ENCODE measurements at regions not wholly inside any gene's neighbourhood (a gene's known extent, or its start where the extent isn't known, plus 50 kb on each side); places are given as distances from the start of the nearest gene placed in this dataset.

DNA sequence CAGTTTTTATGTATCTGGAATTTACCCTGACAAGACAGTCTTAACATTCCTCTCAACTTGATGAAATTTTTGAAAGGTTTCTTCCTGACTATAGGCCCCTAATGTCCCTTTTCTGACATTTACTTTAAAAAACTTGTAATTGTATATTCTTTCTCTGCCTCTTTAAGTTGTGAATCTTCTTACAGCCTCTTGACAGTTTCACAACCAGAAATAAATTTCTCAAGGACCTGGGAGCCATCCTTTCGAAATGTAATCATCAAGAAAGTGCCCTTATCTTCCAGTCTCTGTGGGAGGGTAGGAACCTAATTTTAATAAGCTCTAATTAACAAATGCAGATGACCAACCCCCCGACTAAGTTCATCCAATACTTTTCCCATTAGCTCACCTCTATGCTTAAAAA lies 403.6 kb upstream of the GJE1 start:
- no peaks in the 10 kb centered on the region for H3K36me3 Mint-ChIP-seq
- H3K27me3 Mint-ChIP-seq, result no peaks in the 10 kb centered on the region
- H3K4me1 Mint-ChIP-seq, result peaks cover 3% of the 10 kb centered on the region
- DNase-seq, result no peak
- H3K4me3 Mint-ChIP-seq, result no peak overlapping the region
- no peak overlapping the region for H3K27ac Mint-ChIP-seq
- H3K9me3 Mint-ChIP-seq, result no peaks in the 10 kb centered on the region

DNA sequence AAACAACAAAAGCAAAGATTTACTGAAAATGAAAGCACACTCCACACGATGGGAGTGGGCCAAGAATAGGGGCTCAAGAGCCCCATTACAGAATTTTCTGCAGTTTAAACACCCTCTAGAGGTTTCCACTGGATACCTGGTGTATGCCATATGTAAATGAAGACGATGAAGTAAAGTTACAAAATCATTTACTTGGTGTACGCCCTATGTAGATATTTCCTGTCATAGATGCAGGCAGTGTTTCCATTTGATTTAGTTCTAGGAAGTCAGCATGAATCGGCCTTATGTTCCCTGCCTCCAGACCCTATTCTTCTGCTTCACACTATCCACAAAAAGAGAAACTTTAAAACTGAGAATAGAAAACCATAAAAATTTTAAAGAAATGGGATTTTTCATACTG lies 404.4 kb upstream of the GJE1 start:
- no peak for DNase-seq
- Mint-ChIP-seq H3K4me1 (peaks cover 3% of the 10 kb centered on the region), H3K27me3 (no peaks in the 10 kb centered on the region), H3K4me3 (no peak overlapping the region), H3K9me3 (no peaks in the 10 kb centered on the region), H3K27ac (no peak overlapping the region), H3K36me3 (no peaks in the 10 kb centered on the region)

DNA sequence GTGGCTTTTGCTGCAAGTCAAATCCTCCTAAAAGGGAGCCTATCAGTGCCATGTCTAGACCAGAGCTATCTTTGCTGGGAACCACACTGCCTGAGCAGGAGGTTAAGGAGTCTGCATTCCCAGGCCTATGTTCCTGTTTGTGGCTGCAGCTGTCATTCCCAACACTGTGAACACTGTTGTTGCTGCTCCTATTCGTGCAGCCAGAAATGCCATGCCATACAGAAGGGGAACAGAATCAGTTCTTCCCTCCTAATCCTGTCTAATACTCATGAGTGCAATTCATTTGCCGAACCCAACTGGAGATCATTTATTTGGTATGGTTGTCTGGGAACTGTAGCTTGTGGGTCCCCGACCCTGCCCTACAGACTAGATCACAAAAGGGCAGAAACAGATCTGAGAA lies 406.5 kb upstream of the GJE1 start:
- Mint-ChIP-seq H3K27ac (no peak overlapping the region), H3K36me3 (no peaks in the 10 kb centered on the region), H3K9me3 (no peaks in the 10 kb centered on the region), H3K4me3 (no peak overlapping the region), H3K4me1 (peaks cover 3% of the 10 kb centered on the region), H3K27me3 (no peaks in the 10 kb centered on the region)
- no peak for DNase-seq

DNA sequence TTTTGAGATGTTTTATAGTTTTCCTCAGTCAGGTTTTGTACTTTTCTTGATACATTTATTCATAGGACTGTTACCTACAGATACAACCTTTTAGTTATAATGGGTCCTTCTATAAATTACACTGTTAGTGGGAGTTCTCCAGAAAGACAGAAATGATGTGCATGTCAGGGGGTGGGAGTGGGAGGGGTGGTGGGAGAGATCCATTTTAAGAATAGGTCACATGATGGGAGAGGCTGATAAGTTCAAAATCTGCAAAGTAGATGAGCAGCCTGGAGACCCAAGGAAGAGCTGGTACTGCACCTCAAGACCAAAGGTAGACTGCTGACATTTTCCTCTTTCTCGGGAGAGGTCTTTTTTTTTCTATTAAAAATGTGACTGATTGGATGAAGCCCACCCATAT lies 408.0 kb upstream of the GJE1 start:
- Mint-ChIP-seq H3K36me3 (no peaks in the 10 kb centered on the region), H3K9me3 (no peaks in the 10 kb centered on the region), H3K27ac (no peak overlapping the region), H3K27me3 (no peaks in the 10 kb centered on the region), H3K4me1 (peaks cover 3% of the 10 kb centered on the region), H3K4me3 (no peak overlapping the region)
- DNase-seq, result no peak

DNA sequence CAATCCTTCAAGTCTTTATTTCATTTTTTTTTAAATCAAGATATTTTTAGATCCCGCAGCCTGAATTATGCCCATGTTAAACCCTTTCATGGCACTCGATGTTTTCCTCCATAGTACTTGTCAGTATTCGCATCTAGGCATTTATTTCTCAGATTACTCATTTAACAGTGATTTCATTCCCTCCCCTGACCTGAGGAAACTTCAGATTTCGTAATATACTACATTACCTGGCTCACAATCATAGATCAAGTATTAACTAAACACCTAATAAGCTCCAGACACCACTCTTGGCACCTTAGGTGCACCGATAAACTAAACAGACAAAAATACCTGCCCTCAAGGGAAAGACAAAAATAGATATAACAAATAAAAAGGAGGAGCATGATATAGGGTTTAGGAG lies 413.2 kb upstream of the GJE1 start:
- H3K9me3 Mint-ChIP-seq, result no peaks in the 10 kb centered on the region
- no peak overlapping the region for H3K27ac Mint-ChIP-seq
- no peaks in the 10 kb centered on the region for H3K27me3 Mint-ChIP-seq
- no peaks in the 10 kb centered on the region for H3K4me1 Mint-ChIP-seq
- DNase-seq, result no peak
- no peaks in the 10 kb centered on the region for H3K36me3 Mint-ChIP-seq
- no peak overlapping the region for H3K4me3 Mint-ChIP-seq

DNA sequence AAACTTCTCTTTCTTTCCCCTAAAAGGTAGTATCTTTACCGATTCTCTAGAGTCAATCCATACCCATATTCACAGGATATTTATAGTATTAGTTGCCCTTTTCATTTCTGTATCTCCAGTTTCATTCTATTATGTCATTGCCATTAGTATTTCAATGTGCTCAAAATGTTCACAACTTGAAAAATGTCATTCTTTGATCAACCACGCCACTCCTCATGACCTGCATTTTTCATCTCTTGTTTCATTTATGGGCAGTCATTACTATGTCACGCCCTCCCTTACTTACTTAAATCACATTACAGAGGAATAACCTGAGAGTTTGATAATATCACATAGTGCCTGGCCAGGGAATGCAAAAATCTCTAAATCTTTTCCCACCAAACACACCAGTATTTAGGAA lies 427.3 kb upstream of the GJE1 start:
- Mint-ChIP-seq H3K4me3 (no peak overlapping the region), H3K9me3 (no peaks in the 10 kb centered on the region), H3K27me3 (no peaks in the 10 kb centered on the region), H3K27ac (no peak overlapping the region), H3K4me1 (no peaks in the 10 kb centered on the region), H3K36me3 (no peaks in the 10 kb centered on the region)
- DNase-seq, result no peak

DNA sequence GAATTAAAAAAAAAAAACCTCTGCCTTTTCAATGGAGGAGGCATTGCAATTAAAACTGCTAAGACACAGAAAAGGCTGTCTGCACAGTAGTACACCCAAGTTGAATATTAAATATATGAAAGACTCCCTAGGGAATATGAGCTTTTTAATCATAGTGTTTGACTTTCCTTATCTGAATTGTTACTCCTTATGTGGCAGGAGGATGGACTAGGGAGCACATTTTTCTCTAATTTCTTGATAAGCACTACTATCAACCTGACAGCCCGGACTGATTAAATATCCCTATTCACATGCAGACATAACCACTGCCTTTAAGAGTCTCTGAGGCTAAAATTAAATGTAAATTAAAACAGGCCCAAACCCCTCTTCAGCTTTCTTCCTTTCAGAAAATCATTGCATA lies 428.6 kb upstream of the GJE1 start:
- Mint-ChIP-seq H3K36me3 (no peaks in the 10 kb centered on the region), H3K27me3 (no peaks in the 10 kb centered on the region), H3K4me1 (no peaks in the 10 kb centered on the region), H3K9me3 (no peaks in the 10 kb centered on the region), H3K4me3 (no peak overlapping the region), H3K27ac (no peak overlapping the region)
- DNase-seq, result no peak

DNA sequence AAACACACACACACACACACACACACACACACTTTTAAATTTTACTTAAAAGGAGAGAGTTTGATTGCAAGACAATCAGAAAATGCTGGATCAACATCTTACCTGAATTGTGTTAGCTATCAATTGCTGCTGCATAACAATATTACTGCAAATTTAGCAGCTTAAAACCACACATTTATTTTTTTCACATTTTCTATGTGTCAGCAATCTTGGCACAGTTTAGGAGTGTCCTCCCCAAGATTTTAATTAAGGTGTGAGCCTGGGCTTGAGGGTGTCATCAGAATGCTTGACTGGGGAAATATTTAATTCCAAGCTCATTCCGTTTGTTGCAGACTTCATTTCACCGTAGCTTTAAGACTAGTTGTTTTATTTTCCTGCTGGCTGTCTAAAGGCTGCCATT lies 431.0 kb upstream of the GJE1 start:
- H3K27ac Mint-ChIP-seq, result no peak overlapping the region
- no peaks in the 10 kb centered on the region for H3K4me1 Mint-ChIP-seq
- H3K36me3 Mint-ChIP-seq, result no peaks in the 10 kb centered on the region

DNA sequence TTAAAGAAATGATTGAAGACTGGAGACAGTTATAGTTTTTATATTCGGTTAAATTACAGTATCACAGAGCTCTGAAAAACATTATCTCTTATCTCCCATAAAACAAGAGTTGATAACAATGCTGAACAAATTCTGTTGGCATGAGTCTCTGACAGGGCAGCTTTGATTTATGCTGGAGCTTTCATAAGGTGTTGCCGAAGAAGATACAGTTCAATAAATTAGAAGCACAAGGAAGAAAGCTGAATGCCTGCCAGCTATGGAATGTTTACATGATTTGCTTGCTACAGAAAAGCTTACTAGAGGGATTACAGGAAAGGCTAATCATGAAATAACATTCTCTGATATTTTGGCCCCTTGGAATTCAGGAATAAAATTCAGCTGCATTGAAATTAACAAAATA lies 431.9 kb upstream of the GJE1 start:
- Mint-ChIP-seq H3K9me3 (peaks cover 2% of the 10 kb centered on the region), H3K4me3 (no peak overlapping the region), H3K4me1 (no peaks in the 10 kb centered on the region), H3K27ac (no peak overlapping the region), H3K27me3 (no peaks in the 10 kb centered on the region), H3K36me3 (no peaks in the 10 kb centered on the region)
- DNase-seq, result no peak

More for the DNA sequence above, 431.0 kb upstream of the GJE1 start:
- Mint-ChIP-seq H3K9me3 (no peaks in the 10 kb centered on the region), H3K27me3 (no peaks in the 10 kb centered on the region), H3K4me3 (no peak overlapping the region)
- DNase-seq, result no peak

DNA sequence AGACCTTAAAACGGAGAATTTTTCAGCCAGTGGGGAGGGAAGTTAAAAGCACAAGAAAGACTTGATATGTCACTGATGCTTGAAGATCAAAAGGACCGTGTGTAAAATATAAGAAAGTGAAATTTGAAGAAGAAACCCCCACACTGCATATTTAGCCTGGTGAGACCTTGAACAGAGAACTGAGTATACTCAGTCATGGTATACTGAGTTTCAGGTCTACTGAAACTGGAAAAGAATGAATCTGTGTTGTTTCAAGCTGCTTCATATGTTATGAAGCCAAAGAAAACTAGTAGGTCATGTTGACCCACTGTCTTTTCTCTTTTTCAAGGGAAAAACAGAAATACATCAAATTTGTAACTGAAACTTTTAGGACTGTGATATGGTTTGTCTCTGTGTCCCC lies 443.8 kb upstream of the GJE1 start:
- Mint-ChIP-seq H3K27me3 (no peaks in the 10 kb centered on the region), H3K36me3 (no peaks in the 10 kb centered on the region), H3K4me3 (no peak overlapping the region), H3K9me3 (peaks cover 3% of the 10 kb centered on the region), H3K4me1 (no peaks in the 10 kb centered on the region), H3K27ac (no peak overlapping the region)
- DNase-seq, result no peak

DNA sequence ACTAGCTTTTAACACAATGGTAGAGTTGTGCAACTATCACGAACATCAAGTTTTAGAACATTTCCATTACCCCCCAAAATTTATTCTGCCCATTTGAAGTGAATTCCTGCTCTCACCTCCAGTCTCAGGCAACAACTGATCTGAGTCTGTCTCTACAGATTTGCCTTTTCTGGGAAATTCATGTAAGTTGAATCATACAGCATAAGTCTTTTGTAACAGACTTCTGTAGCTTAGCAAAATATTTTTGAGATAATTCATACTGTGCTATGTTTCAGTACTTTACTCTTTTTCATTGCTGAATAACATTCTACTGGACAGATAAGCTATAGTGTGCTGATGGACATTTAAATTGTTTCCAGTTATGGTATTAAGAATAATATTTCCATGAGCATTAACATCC lies 447.3 kb upstream of the GJE1 start:
- DNase-seq, result no peak
- H3K27ac Mint-ChIP-seq, result no peak overlapping the region
- H3K4me1 Mint-ChIP-seq, result no peaks in the 10 kb centered on the region
- no peaks in the 10 kb centered on the region for H3K36me3 Mint-ChIP-seq
- H3K9me3 Mint-ChIP-seq, result peaks cover 3% of the 10 kb centered on the region
- no peak overlapping the region for H3K4me3 Mint-ChIP-seq
- H3K27me3 Mint-ChIP-seq, result no peaks in the 10 kb centered on the region

DNA sequence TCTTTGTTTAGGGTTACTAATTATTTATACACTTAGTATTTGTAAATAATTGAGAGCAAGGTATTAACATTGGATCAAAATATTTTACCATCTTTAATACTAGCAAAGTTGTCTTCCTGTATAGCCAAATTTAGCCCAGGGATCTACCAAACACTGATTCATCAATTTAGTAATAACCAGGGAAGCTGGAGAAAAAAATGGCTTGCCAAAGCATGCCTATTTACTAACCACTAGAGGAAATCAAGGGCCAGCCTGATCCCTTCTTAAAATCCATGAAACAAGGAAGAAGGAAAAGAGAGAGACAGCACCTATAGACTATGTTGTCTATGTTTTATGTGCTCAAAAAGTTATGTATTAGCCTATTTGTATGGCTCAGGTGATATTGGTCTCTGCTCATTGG lies 450.3 kb upstream of the GJE1 start:
- H3K27me3 Mint-ChIP-seq, result no peaks in the 10 kb centered on the region
- no peak overlapping the region for H3K27ac Mint-ChIP-seq
- DNase-seq, result no peak
- no peaks in the 10 kb centered on the region for H3K36me3 Mint-ChIP-seq
- no peaks in the 10 kb centered on the region for H3K4me1 Mint-ChIP-seq
- no peaks in the 10 kb centered on the region for H3K9me3 Mint-ChIP-seq
- no peak overlapping the region for H3K4me3 Mint-ChIP-seq

DNA sequence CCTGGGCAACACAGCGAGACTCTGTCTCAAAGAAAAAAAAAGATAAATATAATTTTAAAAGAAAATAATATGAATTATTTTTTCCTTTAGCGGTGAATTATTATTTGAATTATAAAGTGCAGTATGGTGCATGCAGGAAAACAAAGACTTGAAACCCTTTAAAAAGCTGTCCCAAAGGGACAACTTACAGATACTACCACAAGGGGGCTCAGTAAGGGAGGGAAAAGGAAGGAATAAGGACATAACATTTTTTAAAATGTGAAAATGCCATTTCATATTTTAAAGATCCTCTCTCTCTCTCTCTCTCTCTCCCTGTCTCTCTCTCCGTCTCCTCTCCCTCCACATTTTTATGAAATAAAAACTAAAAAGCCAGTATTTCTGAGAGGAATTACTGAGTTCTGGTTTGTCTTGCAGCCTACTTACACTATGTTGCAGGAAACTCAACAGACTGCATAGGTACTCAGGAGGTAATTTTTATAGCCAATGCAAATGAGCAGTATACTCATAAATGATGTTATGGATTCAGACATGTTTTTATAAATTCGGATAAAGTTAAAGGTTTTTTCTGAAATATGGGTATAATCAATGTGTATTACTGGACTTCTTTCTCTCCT lies 455.0 kb upstream of the GJE1 start:
- Mint-ChIP-seq H3K36me3 (no peaks in the 10 kb centered on the region), H3K27me3 (peaks cover 2% of the 10 kb centered on the region), H3K4me3 (no peak overlapping the region), H3K9me3 (no peaks in the 10 kb centered on the region), H3K27ac (no peak overlapping the region), H3K4me1 (no peaks in the 10 kb centered on the region)
- DNase-seq, result no peak

DNA sequence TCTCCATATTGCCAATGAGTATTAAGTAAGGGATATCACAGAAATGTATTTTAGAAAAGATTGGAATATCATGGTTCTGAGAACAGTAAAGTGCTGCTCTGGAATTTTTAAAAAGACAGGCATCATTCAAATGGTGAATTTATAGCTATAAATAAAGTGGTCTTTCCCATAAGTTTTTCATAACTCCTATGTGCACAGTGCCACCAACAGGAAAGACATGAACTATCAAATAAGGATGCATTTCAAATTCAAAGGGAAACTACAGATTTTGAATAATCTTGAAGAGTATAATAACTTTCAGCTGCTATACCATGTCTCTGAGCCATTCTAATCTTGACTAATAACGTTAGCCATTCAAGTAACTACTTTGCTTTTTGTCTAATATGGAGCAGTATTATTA lies 456.8 kb upstream of the GJE1 start:
- Mint-ChIP-seq H3K9me3 (no peaks in the 10 kb centered on the region), H3K27me3 (peaks cover 12% of the 10 kb centered on the region), H3K36me3 (no peaks in the 10 kb centered on the region), H3K27ac (no peak overlapping the region), H3K4me3 (no peak overlapping the region), H3K4me1 (no peaks in the 10 kb centered on the region)
- DNase-seq, result no peak

DNA sequence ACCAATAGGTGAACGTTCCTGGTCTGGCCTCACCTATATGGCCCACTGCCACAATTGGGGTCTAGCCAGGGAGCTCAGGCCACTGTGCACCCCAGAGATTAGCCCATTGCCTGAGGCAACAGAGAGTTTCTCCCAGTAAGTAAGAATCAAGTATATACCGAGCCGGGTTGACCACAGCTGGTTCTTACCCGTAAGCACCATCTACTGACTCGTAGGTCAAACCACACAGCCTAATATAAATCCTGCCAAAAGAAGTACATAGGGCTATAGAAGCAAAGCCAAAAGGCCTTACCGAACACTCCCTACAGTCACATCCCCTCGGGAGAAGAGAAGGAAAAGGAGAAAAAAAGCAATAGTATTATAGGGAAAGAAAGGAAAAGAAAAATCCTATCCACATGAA lies 463.6 kb upstream of the GJE1 start:
- Mint-ChIP-seq H3K36me3 (no peaks in the 10 kb centered on the region), H3K9me3 (no peaks in the 10 kb centered on the region), H3K27me3 (peaks cover 12% of the 10 kb centered on the region), H3K4me3 (no peak overlapping the region), H3K27ac (no peak overlapping the region), H3K4me1 (no peaks in the 10 kb centered on the region)
- no peak for DNase-seq

DNA sequence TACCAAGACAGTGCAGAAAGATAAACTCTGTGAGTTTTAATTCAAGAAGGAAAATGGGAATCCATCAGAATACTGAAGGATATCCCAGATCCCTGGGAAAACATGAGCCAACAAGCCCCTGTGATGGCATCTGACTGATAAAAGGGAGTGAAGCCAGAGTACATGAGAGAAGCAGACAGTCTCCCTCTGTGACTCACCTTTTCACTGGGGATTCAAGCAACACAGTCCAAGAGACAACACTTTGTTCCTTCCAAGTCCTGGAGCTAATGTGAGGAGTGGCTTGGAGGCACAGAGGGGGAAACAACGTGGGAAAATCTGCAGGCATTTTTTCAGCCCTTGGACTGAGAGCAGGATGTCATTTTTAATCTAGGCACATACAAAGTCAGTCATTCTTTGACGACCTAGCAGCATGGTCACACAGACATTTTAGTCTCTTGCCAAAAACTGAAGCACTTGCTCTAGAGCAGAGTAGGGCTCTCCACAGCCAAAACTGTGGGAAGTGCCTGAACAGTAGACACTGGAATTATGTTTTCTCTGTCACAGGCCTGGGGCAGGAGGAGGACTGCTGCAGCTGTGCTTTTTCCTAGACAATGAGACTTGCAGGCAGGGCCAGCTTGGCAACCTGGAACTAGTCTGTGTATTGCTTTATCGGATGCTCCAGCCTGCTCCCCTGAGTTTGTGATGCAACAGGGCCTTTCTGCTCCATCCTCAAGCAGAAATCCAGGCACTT lies 465.0 kb upstream of the GJE1 start:
- no peak overlapping the region for H3K4me3 Mint-ChIP-seq
- no peaks in the 10 kb centered on the region for H3K4me1 Mint-ChIP-seq
- no peak overlapping the region for H3K27ac Mint-ChIP-seq
- no peaks in the 10 kb centered on the region for H3K9me3 Mint-ChIP-seq
- no peaks in the 10 kb centered on the region for H3K36me3 Mint-ChIP-seq
- peaks cover 10% of the 10 kb centered on the region for H3K27me3 Mint-ChIP-seq
- no peak for DNase-seq
